SK-N-SH (cell line): ENCODE measurements at regions not wholly inside any gene's neighbourhood (a gene's known extent, or its start where the extent isn't known, plus 50 kb on each side); places are given as distances from the start of the nearest gene placed in this dataset.

Source experiments
- CTCF ChIA-PET: fragments of 300-600, 350-600 bp; formaldehyde crosslinking; extraction: SDS; loops from one replicate; lab custom pipeline; 2021; lab: Yijun Ruan, JAX
- POLR2A ChIA-PET: fragments of 350-600 bp; sonication (Branson Sonifier 250); formaldehyde crosslinking; extraction: SDS; loops from one replicate; lab custom pipeline; 2020; ENCODE audit warnings: antibody characterized with exemption, inconsistent platforms; lab: Yijun Ruan, JAX
- DNase-seq: peaks from one replicate; pipeline ENCODE4 v3.0.0; 2012
- H2AFZ ChIP-seq: fragments of 200-600 bp; sonication (generic); 2 replicates; pipeline ENCODE4 v1.8.1; 2016; ENCODE audit warnings: antibody characterized with exemption, mild to moderate bottlenecking, low read depth
- H3F3A ChIP-seq: fragments of 200-600 bp; sonication (generic); replicated peaks from 2 replicates; pipeline ENCODE3; 2016; ENCODE audit warnings: antibody characterized with exemption, mild to moderate bottlenecking; ENCODE audit not compliant: insufficient read depth
- H3K27ac ChIP-seq, 2 experiments: fragments of 200-500 bp in 1 of 2; fragments of 200-600 bp in 1 of 2; sonication (Bioruptor generic) in 1 of 2; sonication (generic), shearing (Covaris generic) in 1 of 2; 2 replicates each; pipeline versions ENCODE4 v1.5.1 to v1.6.1; 2014 to 2016; ENCODE audit warnings: low read depth in 2 of 2, inconsistent platforms in 1 of 2, low read length in 1 of 2, mild to moderate bottlenecking in 1 of 2, mixed read lengths in 1 of 2
- H3K27me3 ChIP-seq: fragments of 200-600 bp; sonication (generic), shearing (Covaris generic); 2 replicates; pipeline ENCODE4 v1.6.1; 2016; ENCODE audit warnings: mixed run types; ENCODE audit not compliant: insufficient read depth
- H3K36me3 ChIP-seq, 2 experiments: fragments of 200-500 bp in 1 of 2; fragments of 200-600 bp in 1 of 2; sonication (Bioruptor generic) in 1 of 2; sonication (generic) in 1 of 2; replicated peaks in 1 of 2; 2 replicates each; pipeline versions ENCODE3 to v1.5.1; 2014 to 2016; ENCODE audit warnings: low read length in 1 of 2, mild to moderate bottlenecking in 1 of 2; ENCODE audit not compliant: insufficient read depth in 2 of 2, control insufficient read depth in 1 of 2
- H3K4me1 ChIP-seq, 2 experiments: fragments of 200-500 bp in 1 of 2; fragments of 200-600 bp in 1 of 2; sonication (Bioruptor generic) in 1 of 2; sonication (generic), shearing (Covaris generic) in 1 of 2; 2 replicates each; pipeline versions ENCODE4 v1.5.1 to v1.6.1; 2014 to 2016; ENCODE audit warnings: low read depth in 1 of 2, low read length in 1 of 2, mixed run types in 1 of 2; ENCODE audit not compliant: insufficient read depth in 2 of 2, control insufficient read depth in 1 of 2
- H3K4me2 ChIP-seq: fragments of 200-600 bp; sonication (generic), shearing (Covaris generic); 2 replicates; pipeline ENCODE4 v1.6.1; 2017; ENCODE audit warnings: mixed run types
- H3K4me3 ChIP-seq, 2 experiments: fragments of 200-500 bp in 1 of 2; fragments of 200-600 bp in 1 of 2; sonication (Bioruptor generic) in 1 of 2; sonication (generic), shearing (Covaris generic) in 1 of 2; 2 replicates each; pipeline versions ENCODE4 v1.5.1 to v1.8.1; 2014 to 2016; ENCODE audit warnings: low read depth in 2 of 2, inconsistent platforms in 1 of 2, low read length in 1 of 2, mild to moderate bottlenecking in 1 of 2, mixed read lengths in 1 of 2, moderate library complexity in 1 of 2
- H3K79me2 ChIP-seq: fragments of 200-600 bp; sonication (generic); 2 replicates; pipeline ENCODE4 v1.8.1; 2017; ENCODE audit warnings: mild to moderate bottlenecking; ENCODE audit not compliant: insufficient read depth
- H3K9ac ChIP-seq: fragments of 200-600 bp; sonication (generic); 2 replicates; pipeline ENCODE4 v1.6.1; 2017; ENCODE audit warnings: mixed run types
- H3K9me2 ChIP-seq: fragments of 200-600 bp; sonication (generic); 2 replicates; pipeline ENCODE4 v1.6.1; 2017; ENCODE audit warnings: mixed run types
- H3K9me3 ChIP-seq: fragments of 200-600 bp; sonication (generic); 2 replicates; pipeline ENCODE4 v1.6.1; 2017; ENCODE audit warnings: mixed run types, mild to moderate bottlenecking, moderate library complexity
- H4K20me1 ChIP-seq: fragments of 200-600 bp; sonication (generic); 2 replicates; pipeline ENCODE4 v1.6.1; 2017; ENCODE audit warnings: mild to moderate bottlenecking, mixed run types; ENCODE audit not compliant: insufficient read depth
- CHD2 ChIP-seq: fragments of 150-350 bp; IDR thresholded peaks from 2 replicates; pipeline ENCODE4 v1.6.1; 2018; ENCODE audit warnings: low read length; ENCODE audit not compliant: partially characterized antibody
- ELF1 ChIP-seq: IDR thresholded peaks from 2 replicates; pipeline ENCODE4 v1.4.0; 2012
- EZH2phosphoT487 ChIP-seq: fragments of 200-600 bp; sonication (generic); IDR thresholded peaks from 2 replicates; pipeline ENCODE4 v1.6.1; 2017; ENCODE audit warnings: low read depth, mixed run types, mild to moderate bottlenecking, antibody characterized with exemption, moderate library complexity, borderline replicate concordance
- FOSL2 ChIP-seq: IDR thresholded peaks from 2 replicates; pipeline ENCODE4 v1.4.0; 2012; ENCODE audit warnings: low read depth, mild to moderate bottlenecking, moderate library complexity, borderline replicate concordance
- FOXM1 ChIP-seq: IDR thresholded peaks from 2 replicates; pipeline ENCODE4 v1.4.0; 2012; ENCODE audit warnings: low read depth, mild to moderate bottlenecking
- IRF3 ChIP-seq: fragments of 150-350 bp; IDR thresholded peaks from 2 replicates; pipeline ENCODE4 v1.6.1; 2016; ENCODE audit warnings: mild to moderate bottlenecking, low read depth, low read length
- JUND ChIP-seq: IDR thresholded peaks from 2 replicates; pipeline ENCODE4 v1.4.0; 2012
- MEF2A ChIP-seq: IDR thresholded peaks from 2 replicates; pipeline ENCODE4 v1.4.0; 2012; ENCODE audit warnings: low read depth, borderline replicate concordance
- MXI1 ChIP-seq: IDR thresholded peaks from 2 replicates; pipeline ENCODE4 v1.6.1; 2012; ENCODE audit warnings: mild to moderate bottlenecking, low read depth, low read length, improper control_type of control experiment
- NFIC ChIP-seq: IDR thresholded peaks from 2 replicates; pipeline ENCODE4 v1.4.0; 2012; ENCODE audit warnings: borderline replicate concordance
- POLR2AphosphoS5 ChIP-seq: IDR thresholded peaks from 2 replicates; pipeline ENCODE4 v1.6.1; 2012; ENCODE audit warnings: low read depth, low read length
- RCOR1 ChIP-seq: fragments of 150-350 bp; IDR thresholded peaks from 2 replicates; pipeline ENCODE4 v1.6.1; 2017; ENCODE audit warnings: antibody characterized with exemption, low read length
- RFX5 ChIP-seq: IDR thresholded peaks from 2 replicates; pipeline ENCODE4 v1.6.1; 2012; ENCODE audit warnings: mild to moderate bottlenecking, improper control_type of control experiment, low read length
- SIN3A ChIP-seq: IDR thresholded peaks from 2 replicates; pipeline ENCODE4 v1.6.1; 2012; ENCODE audit warnings: low read depth, mild to moderate bottlenecking, low read length, moderate library complexity, borderline replicate concordance
- SMC3 ChIP-seq: IDR thresholded peaks from 2 replicates; pipeline ENCODE4 v1.6.1; 2012; ENCODE audit warnings: low read depth, low read length, improper control_type of control experiment
- TCF12 ChIP-seq: IDR thresholded peaks from 2 replicates; pipeline ENCODE4 v1.4.0; 2012
- TEAD4 ChIP-seq: IDR thresholded peaks from 2 replicates; pipeline ENCODE4 v1.4.0; 2012; ENCODE audit warnings: mild to moderate bottlenecking, borderline replicate concordance; ENCODE audit not compliant: insufficient read depth
- USF1 ChIP-seq: IDR thresholded peaks from 2 replicates; pipeline ENCODE4 v1.4.0; 2012; ENCODE audit warnings: low read depth, borderline replicate concordance
- ZBTB33 ChIP-seq: IDR thresholded peaks from 2 replicates; pipeline ENCODE4 v1.4.0; 2012; ENCODE audit warnings: low read depth, borderline replicate concordance
- WGBS: methylation state at CpG from one replicate; pipeline ENCODE4 v1.1.6; 2017; ENCODE audit warnings: low lambda C conversion rate; 5-methylcytosine and 5-hydroxymethylcytosine counted together
- TF ChIP-seq, protein P1 (sequence below): IDR thresholded peaks from 2 replicates; pipeline ENCODE4; 2012
- TF ChIP-seq, protein P2 (sequence below): fragments of 150-350 bp; IDR thresholded peaks from 2 replicates; pipeline ENCODE4 v1.6.1; 2017; ENCODE audit warnings: antibody characterized with exemption, low read length, low read depth, borderline replicate concordance
- TF ChIP-seq, protein P3 (sequence below): IDR thresholded peaks from 2 replicates; pipeline ENCODE4 v1.4.0; 2012; ENCODE audit warnings: low read depth

- Histone ChIP-seq H3F3A (no peaks in the 10 kb centered on the region), H3K9me2 (no peaks in the 10 kb centered on the region), H3K4me1 (peaks cover 0 to 11% of the 10 kb centered on the region in 2 experiments; a peak in 1 of 4 replicates), H3K9me3 (no peaks in the 10 kb centered on the region), H3K36me3 (no peaks in the 10 kb centered on the region), H3K9ac (no peak overlapping the region), H3K27ac (no peak overlapping the region), H4K20me1 (no peaks in the 10 kb centered on the region), H3K4me3 (no peak overlapping the region), H3K79me2 (no peaks in the 10 kb centered on the region), H2AFZ (no peak overlapping the region), H3K27me3 (0 out of 2 replicates have a peak, but pooled peaks cover 19% of the 10 kb centered on the region), H3K4me2 (no peak overlapping the region)
- TF ChIP-seq RFX5: no peak
- TF ChIP-seq TCF12: no peak
- TF ChIP-seq SIN3A: no peak
- no peak for TF ChIP-seq FOXM1
- no peak for TF ChIP-seq USF1
- TF ChIP-seq RCOR1: no peak
- no peak for TF ChIP-seq SMC3
- no peak for TF ChIP-seq MXI1
- TF ChIP-seq TEAD4: no peak
- no peak for TF ChIP-seq JUND
- TF ChIP-seq, protein P1, sequence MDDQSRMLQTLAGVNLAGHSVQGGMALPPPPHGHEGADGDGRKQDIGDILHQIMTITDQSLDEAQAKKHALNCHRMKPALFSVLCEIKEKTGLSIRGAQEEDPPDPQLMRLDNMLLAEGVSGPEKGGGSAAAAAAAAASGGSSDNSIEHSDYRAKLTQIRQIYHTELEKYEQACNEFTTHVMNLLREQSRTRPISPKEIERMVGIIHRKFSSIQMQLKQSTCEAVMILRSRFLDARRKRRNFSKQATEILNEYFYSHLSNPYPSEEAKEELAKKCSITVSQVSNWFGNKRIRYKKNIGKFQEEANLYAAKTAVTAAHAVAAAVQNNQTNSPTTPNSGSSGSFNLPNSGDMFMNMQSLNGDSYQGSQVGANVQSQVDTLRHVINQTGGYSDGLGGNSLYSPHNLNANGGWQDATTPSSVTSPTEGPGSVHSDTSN: no peak
- TF ChIP-seq CHD2: no peak
- no peak for TF ChIP-seq NFIC
- TF ChIP-seq FOSL2: no peak
- no peak for DNase-seq
- POLR2A ChIA-PET: no interaction called here
- 38% methylated on average over 3 of the region's 5 CpGs for WGBS
- CTCF ChIA-PET: interaction anchor here (1.5 kb wide), 1 partner anchor 276 kb away, joined by 3 read pairs; no protein-coding TSS in a partner anchor
Measured at GRCh38 chr1:25106352-25106751, 126.0 kb downstream of the SYF2 start.

DNA sequence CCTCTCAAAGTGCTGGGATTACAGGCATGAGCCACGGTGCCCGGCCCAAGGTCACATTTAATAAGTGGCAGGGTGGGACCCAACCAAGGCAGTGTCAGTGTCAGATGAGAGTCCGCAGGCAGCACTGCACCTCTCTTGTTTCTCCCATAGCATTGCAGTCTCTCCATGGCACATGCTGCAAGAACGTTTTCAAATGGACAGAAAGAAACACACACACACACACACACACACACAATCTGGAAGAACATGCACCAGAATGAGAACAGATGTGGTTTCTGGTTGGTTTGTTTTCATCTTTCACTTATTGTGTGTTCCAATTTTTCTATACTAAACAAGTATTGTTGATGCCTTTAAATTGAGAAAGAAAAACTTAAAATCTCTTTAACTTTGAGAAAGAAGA lies 126.5 kb downstream of the SYF2 start:
- ChIA-PET POLR2A (no interaction called here), CTCF (interaction anchor here (1.5 kb wide), 1 partner anchor 275 kb away, joined by 3 read pairs; no protein-coding TSS in a partner anchor)
- H3K27ac ChIP-seq: no peak overlapping the region
- H3K9me2 ChIP-seq: no peaks in the 10 kb centered on the region
- no peaks in the 10 kb centered on the region for H3F3A ChIP-seq
- H3K9ac ChIP-seq: no peak overlapping the region
- peaks cover 0 to 11% of the 10 kb centered on the region in 2 experiments; a peak in 1 of 4 replicates for H3K4me1 ChIP-seq
- H3K27me3 ChIP-seq: 0 out of 2 replicates have a peak, but pooled peaks cover 19% of the 10 kb centered on the region
- no peaks in the 10 kb centered on the region for H4K20me1 ChIP-seq
- H3K36me3 ChIP-seq: no peaks in the 10 kb centered on the region
- no peak for DNase-seq
- H3K9me3 ChIP-seq: no peaks in the 10 kb centered on the region
- 36% methylated on average over 3 of the region's 4 CpGs for WGBS
- no peak overlapping the region for H3K4me3 ChIP-seq
- no peak overlapping the region for H2AFZ ChIP-seq
- no peak overlapping the region for H3K4me2 ChIP-seq
- H3K79me2 ChIP-seq: no peaks in the 10 kb centered on the region
- no peak for TF ChIP-seq MEF2A
- TF ChIP-seq JUND: no peak
- TF ChIP-seq, protein P2, sequence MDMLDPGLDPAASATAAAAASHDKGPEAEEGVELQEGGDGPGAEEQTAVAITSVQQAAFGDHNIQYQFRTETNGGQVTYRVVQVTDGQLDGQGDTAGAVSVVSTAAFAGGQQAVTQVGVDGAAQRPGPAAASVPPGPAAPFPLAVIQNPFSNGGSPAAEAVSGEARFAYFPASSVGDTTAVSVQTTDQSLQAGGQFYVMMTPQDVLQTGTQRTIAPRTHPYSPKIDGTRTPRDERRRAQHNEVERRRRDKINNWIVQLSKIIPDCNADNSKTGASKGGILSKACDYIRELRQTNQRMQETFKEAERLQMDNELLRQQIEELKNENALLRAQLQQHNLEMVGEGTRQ: no peak
- TF ChIP-seq, protein P3, sequence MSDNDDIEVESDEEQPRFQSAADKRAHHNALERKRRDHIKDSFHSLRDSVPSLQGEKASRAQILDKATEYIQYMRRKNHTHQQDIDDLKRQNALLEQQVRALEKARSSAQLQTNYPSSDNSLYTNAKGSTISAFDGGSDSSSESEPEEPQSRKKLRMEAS: no peak
- TF ChIP-seq CHD2: no peak
- no peak for TF ChIP-seq RCOR1
- TF ChIP-seq ZBTB33: no peak
- no peak for TF ChIP-seq ELF1
- TF ChIP-seq RFX5: no peak
- TF ChIP-seq EZH2phosphoT487: no peak
- TF ChIP-seq TEAD4: no peak
- TF ChIP-seq POLR2AphosphoS5: no peak
- TF ChIP-seq TCF12: no peak
- TF ChIP-seq IRF3: no peak
